ENCODE measurements at regions not wholly inside any gene's neighbourhood (a gene's known extent, or its start where the extent isn't known, plus 50 kb on each side); places are given as distances from the start of the nearest gene placed in this dataset.
"Not testable (repeated sequence)": the region's sequence is repeated elsewhere in the genome, so short reads cannot be mapped to it uniquely, and the experiment has no call there.

DNA sequence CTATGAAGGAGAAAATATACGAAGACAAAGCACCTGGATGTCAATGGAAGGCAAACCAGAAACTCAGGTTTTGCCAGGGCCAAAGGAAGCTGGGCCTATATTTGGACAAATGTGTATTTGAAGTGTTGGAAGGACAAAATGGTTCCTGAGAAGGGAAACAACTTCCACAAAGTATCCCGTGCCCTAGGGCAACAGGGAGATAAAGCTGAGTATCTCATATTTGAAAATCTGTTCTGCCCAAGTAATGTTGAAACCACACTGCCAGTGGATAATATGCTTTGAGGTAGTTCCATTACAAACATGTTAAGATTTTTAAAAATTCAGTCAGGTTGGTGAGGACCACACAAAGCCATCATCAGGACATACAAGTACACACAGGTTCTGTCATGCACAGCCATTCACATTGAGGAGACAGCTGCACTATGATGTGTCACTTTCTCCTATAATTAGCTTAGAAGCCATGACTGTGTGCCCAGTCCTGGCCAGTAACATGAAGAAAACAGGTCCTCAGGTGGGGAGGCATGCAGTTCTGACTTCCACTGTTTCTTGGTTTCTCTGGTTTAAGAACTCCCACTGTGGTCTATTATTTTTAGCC, 116.4 kb downstream of the PWWP3B start:
- H3K27me3 Mint-ChIP-seq (ENCODE audit: low read depth): no peaks in the 10 kb centered on the region
- no peaks in the 10 kb centered on the region for H3K4me1 Mint-ChIP-seq
- H3K36me3 Mint-ChIP-seq (ENCODE audit: low read depth): peaks cover 3% of the 10 kb centered on the region
- no peak overlapping the region for H3K27ac Mint-ChIP-seq (ENCODE audit: unreplicated experiment)
- no peak for DNase-seq (ENCODE audit: low read depth, low spot score)
- H3K4me3 Mint-ChIP-seq: no peak overlapping the region
- H3K9me3 Mint-ChIP-seq: no peaks in the 10 kb centered on the region
- TF ChIP-seq, protein P1, sequence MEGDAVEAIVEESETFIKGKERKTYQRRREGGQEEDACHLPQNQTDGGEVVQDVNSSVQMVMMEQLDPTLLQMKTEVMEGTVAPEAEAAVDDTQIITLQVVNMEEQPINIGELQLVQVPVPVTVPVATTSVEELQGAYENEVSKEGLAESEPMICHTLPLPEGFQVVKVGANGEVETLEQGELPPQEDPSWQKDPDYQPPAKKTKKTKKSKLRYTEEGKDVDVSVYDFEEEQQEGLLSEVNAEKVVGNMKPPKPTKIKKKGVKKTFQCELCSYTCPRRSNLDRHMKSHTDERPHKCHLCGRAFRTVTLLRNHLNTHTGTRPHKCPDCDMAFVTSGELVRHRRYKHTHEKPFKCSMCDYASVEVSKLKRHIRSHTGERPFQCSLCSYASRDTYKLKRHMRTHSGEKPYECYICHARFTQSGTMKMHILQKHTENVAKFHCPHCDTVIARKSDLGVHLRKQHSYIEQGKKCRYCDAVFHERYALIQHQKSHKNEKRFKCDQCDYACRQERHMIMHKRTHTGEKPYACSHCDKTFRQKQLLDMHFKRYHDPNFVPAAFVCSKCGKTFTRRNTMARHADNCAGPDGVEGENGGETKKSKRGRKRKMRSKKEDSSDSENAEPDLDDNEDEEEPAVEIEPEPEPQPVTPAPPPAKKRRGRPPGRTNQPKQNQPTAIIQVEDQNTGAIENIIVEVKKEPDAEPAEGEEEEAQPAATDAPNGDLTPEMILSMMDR (conservative IDR thresholded peaks at IDR 0.05): no peak

DNA sequence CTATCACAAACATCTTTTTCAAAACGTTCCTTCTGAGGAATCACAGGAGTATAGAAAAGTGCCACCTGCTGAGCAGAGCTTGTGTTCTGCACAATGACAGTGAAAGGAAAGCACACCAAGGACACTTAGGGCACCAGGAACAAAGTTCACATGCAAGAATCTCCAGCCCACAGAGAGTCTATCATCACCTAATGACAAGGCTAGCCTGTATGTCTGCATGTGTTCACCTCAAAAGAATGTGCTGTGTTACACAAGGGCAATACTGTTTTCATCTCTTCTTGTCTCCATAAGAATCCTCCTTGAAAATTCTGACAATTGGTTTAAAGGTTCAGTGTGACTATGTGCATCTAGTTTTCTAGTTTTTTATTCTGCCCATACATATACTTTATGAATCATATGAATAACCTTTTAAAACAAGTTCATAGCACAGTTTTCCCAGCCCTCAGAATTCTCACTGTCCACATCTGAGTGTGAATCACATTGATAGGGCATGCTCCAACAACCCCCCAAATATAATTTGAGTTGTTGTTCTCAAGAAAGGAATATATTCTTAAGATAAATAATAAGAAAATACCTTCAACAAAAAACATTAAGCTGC, 118.0 kb downstream of the PWWP3B start:
- H3K27me3 Mint-ChIP-seq (ENCODE audit: low read depth): no peaks in the 10 kb centered on the region
- no peaks in the 10 kb centered on the region for H3K9me3 Mint-ChIP-seq
- DNase-seq (ENCODE audit: low read depth, low spot score): no peak
- H3K4me3 Mint-ChIP-seq: no peak overlapping the region
- TF ChIP-seq, protein P1 (conservative IDR thresholded peaks at IDR 0.05): no peak
- peaks cover 3% of the 10 kb centered on the region for H3K36me3 Mint-ChIP-seq (ENCODE audit: low read depth)
- no peak overlapping the region for H3K27ac Mint-ChIP-seq (ENCODE audit: unreplicated experiment)
- H3K4me1 Mint-ChIP-seq: no peaks in the 10 kb centered on the region

DNA sequence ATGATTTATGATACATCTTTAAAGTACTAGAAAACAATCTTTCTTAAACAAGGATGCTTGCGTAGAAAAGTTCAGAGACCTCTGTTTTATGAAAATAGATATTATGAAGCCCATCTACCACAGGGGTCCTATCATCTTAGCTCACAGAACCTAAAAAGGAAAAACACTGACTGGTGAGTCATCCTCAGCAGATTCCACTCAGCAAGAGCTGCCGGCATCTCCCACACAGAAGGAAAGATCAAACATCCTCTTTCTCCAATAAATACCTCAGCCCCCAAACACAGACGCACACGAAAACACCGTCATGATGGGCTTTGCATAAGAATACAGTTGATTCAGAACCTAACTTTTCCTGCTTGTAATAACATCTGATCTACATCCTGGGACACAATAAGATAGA, 122.7 kb downstream of the PWWP3B start:
- not testable (repeated sequence) for H3K9me3 Mint-ChIP-seq; H3K36me3 Mint-ChIP-seq (ENCODE audit: low read depth); H3K27me3 Mint-ChIP-seq (ENCODE audit: low read depth); H3K27ac Mint-ChIP-seq (ENCODE audit: unreplicated experiment); H3K4me1 Mint-ChIP-seq; H3K4me3 Mint-ChIP-seq; DNase-seq (ENCODE audit: low read depth, low spot score)

DNA sequence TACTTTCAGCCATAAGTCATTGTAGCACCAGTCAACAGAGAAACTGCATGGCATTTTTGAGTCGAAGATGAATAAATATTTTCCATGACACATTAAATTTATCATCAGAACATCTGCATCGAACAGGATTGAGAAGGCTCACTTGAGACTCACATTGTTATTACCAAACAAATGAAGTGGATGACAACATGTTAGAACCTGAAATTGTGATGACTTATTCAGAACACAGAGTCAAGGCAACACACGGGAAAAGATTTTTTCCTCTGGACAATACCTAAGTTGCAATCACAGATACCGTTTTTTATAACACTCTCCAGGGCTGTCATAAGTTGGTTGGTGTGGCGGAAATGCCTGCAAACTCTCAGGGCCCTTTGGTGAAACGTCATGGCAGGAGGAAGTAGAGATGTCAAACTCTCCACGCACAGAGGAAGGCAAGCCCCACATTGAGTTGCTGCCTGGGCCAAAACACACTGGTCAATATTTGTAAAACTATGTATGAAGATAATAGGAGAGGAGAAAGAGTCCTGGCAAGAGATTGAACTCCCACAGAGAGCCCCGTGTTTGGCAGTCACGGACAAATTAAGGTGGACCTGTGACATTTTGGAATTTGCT, 123.8 kb downstream of the PWWP3B start:
- not testable (repeated sequence) for H3K36me3 Mint-ChIP-seq (ENCODE audit: low read depth); H3K27ac Mint-ChIP-seq (ENCODE audit: unreplicated experiment); H3K9me3 Mint-ChIP-seq; H3K4me3 Mint-ChIP-seq; DNase-seq (ENCODE audit: low read depth, low spot score); H3K4me1 Mint-ChIP-seq; H3K27me3 Mint-ChIP-seq (ENCODE audit: low read depth)

DNA sequence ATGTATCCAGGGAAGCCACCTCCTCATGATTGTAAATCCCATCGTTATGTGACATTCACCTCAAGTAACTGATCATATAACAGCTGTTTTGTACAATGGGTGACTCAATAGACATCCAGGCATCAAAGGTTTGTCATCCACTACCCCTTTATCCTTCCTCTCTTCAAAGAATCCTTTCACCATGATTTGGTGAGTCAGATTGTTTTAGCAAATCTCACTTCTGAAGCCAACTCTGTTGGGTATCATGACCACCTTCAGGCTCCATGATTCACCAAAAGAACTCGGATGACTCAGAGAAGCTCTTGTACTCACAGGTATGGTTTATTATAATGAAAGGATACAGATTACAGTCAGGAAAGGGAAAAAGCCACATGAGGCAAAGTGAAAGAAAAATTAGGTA, 132.1 kb downstream of the PWWP3B start:
- Mint-ChIP-seq H3K4me3 (no peak overlapping the region), H3K27ac (ENCODE audit: unreplicated experiment) (no peak overlapping the region), H3K36me3 (ENCODE audit: low read depth) (no peaks in the 10 kb centered on the region), H3K27me3 (ENCODE audit: low read depth) (no peaks in the 10 kb centered on the region), H3K4me1 (no peaks in the 10 kb centered on the region), H3K9me3 (peaks cover 2% of the 10 kb centered on the region)
- TF ChIP-seq, protein P1 (conservative IDR thresholded peaks at IDR 0.05): no peak
- DNase-seq (ENCODE audit: low read depth, low spot score): no peak

DNA sequence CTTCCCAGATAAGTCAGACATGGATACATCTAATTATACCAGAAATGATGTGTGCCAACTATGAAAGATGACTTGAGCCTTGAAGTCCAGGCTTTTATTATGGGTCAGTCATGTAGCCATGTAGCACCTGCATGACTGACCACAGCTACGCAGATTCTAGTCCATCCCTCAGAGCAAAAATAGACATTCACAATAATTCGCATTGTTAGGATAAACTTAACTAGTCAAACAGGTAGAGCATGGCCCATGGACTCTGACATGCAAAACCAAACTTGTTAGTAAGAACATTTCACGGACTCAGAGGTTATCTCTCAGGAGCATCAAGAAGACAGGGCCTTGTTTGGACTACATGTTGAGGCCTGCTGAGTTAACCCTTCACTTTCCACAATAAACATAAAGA, 132.6 kb downstream of the PWWP3B start:
- Mint-ChIP-seq H3K9me3 (peaks cover 2% of the 10 kb centered on the region), H3K27me3 (ENCODE audit: low read depth) (no peaks in the 10 kb centered on the region), H3K36me3 (ENCODE audit: low read depth) (no peaks in the 10 kb centered on the region), H3K27ac (ENCODE audit: unreplicated experiment) (no peak overlapping the region), H3K4me1 (no peaks in the 10 kb centered on the region), H3K4me3 (no peak overlapping the region)
- DNase-seq (ENCODE audit: low read depth, low spot score): no peak
- TF ChIP-seq, protein P1 (conservative IDR thresholded peaks at IDR 0.05): no peak
